ENCODE measurements at regions not wholly inside any gene's neighbourhood (a gene's known extent, or its start where the extent isn't known, plus 50 kb on each side); places are given as distances from the start of the nearest gene placed in this dataset.

- ATAC-seq, result no peak
- no peak for TF ChIP-seq GLIS3 (CRISPR knock-in tag; IDR thresholded peaks at IDR 0.05)
- TF ChIP-seq ISL1 (CRISPR knock-in tag; IDR thresholded peaks at IDR 0.05), result no peak
- no peak for TF ChIP-seq ZNF565 (CRISPR knock-in tag; conservative IDR thresholded peaks at IDR 0.05; ENCODE audit: low read depth)
- no peak for TF ChIP-seq CREB5 (CRISPR knock-in tag; IDR thresholded peaks at IDR 0.05; ENCODE audit: low read depth)
- no peak for TF ChIP-seq TCF4 (CRISPR knock-in tag; IDR thresholded peaks at IDR 0.05; ENCODE audit: borderline replicate concordance)
These were observed 58.9 kb upstream of the MYEOV start for GRCh38 chr11:69234740-69235710.

GRCh38 chr11:69238573-69239351, 55.2 kb upstream of the MYEOV start:
- ATAC-seq, result no peak

More at GRCh38 chr11:69238573-69239351, 55.2 kb upstream of the MYEOV start:
- TF ChIP-seq ZFP30 (CRISPR knock-in tag; IDR thresholded peaks at IDR 0.05), result no peak
- TF ChIP-seq GLIS3 (CRISPR knock-in tag; IDR thresholded peaks at IDR 0.05), result no peak
- TF ChIP-seq PPARA (CRISPR knock-in tag; IDR thresholded peaks at IDR 0.05; ENCODE audit: borderline replicate concordance), result no peak
- no peak for TF ChIP-seq OSR1 (CRISPR knock-in tag; IDR thresholded peaks at IDR 0.05)
- TF ChIP-seq ARNTL (CRISPR knock-in tag; IDR thresholded peaks at IDR 0.05; ENCODE audit: borderline replicate concordance, low read depth), result no peak
- no peak for TF ChIP-seq CSRNP3 (CRISPR knock-in tag; IDR thresholded peaks at IDR 0.05)
- TF ChIP-seq ZNF565 (CRISPR knock-in tag; conservative IDR thresholded peaks at IDR 0.05; ENCODE audit: low read depth), result no peak
- TF ChIP-seq TSHZ2 (CRISPR knock-in tag; IDR thresholded peaks at IDR 0.05), result no peak
- TF ChIP-seq ZNF70 (CRISPR knock-in tag; IDR thresholded peaks at IDR 0.05), result no peak
- no peak for TF ChIP-seq ZC3H10 (CRISPR knock-in tag; IDR thresholded peaks at IDR 0.05)
- TF ChIP-seq BACH2 (CRISPR knock-in tag; IDR thresholded peaks at IDR 0.05; ENCODE audit: borderline replicate concordance), result no peak
- TF ChIP-seq ESRRG (CRISPR knock-in tag; IDR thresholded peaks at IDR 0.05), result no peak
- no peak for TF ChIP-seq PATZ1 (CRISPR knock-in tag; IDR thresholded peaks at IDR 0.05; ENCODE audit: borderline replicate concordance)
- no peak for TF ChIP-seq ZFP3 (CRISPR knock-in tag; IDR thresholded peaks at IDR 0.05)
- no peak for TF ChIP-seq ZNF8 (CRISPR knock-in tag; IDR thresholded peaks at IDR 0.05)
- no peak for TF ChIP-seq ISL1 (CRISPR knock-in tag; IDR thresholded peaks at IDR 0.05)
- no peak for TF ChIP-seq CSDC2 (CRISPR knock-in tag; IDR thresholded peaks at IDR 0.05)
- no peak for TF ChIP-seq SNAI2 (CRISPR knock-in tag; IDR thresholded peaks at IDR 0.05)
- TF ChIP-seq TCF4 (CRISPR knock-in tag; IDR thresholded peaks at IDR 0.05; ENCODE audit: borderline replicate concordance), result no peak
